ENCODE measurements at regions not wholly inside any gene's neighbourhood (a gene's known extent, or its start where the extent isn't known, plus 50 kb on each side); places are given as distances from the start of the nearest gene placed in this dataset.

DNA sequence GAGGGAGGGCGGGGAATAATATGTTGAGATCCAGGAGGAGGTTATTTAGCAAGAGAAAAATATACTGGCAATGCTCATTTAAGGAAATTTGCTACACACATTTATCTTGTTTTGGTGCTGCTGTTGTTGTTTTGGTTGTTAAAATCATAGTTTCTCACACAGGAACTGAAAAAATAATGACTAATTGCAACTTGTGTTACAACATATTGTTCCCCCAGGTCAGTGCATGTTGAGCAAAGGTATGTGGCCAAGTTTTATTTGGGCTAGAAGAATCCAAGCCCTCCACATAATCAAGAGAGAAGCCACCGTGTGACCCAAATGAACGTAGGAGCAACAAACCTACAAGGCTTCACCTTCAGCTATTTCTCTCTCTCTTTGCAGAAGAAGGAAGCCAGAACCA is 220.3 kb upstream of the DAPK1 start:
- H3K36me3 ChIP-seq, result no peaks in the 10 kb centered on the region
- no peaks in the 10 kb centered on the region for H3K27me3 ChIP-seq
- no peaks in the 10 kb centered on the region for H3K4me1 ChIP-seq (ENCODE audit: low read depth)
- TF ChIP-seq, protein P1, sequence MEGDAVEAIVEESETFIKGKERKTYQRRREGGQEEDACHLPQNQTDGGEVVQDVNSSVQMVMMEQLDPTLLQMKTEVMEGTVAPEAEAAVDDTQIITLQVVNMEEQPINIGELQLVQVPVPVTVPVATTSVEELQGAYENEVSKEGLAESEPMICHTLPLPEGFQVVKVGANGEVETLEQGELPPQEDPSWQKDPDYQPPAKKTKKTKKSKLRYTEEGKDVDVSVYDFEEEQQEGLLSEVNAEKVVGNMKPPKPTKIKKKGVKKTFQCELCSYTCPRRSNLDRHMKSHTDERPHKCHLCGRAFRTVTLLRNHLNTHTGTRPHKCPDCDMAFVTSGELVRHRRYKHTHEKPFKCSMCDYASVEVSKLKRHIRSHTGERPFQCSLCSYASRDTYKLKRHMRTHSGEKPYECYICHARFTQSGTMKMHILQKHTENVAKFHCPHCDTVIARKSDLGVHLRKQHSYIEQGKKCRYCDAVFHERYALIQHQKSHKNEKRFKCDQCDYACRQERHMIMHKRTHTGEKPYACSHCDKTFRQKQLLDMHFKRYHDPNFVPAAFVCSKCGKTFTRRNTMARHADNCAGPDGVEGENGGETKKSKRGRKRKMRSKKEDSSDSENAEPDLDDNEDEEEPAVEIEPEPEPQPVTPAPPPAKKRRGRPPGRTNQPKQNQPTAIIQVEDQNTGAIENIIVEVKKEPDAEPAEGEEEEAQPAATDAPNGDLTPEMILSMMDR (IDR thresholded peaks at IDR 0.05; ENCODE audit: low read depth, low read length), result no peak
- no peaks in the 10 kb centered on the region for H3K9me3 ChIP-seq (ENCODE audit: low read depth)
- no peak for DNase-seq (ENCODE audit: low read depth in 1 of 2, low spot score in 1 of 2)
- H3K4me3 ChIP-seq, result no peak overlapping the region
- H3K27ac ChIP-seq, result no peak overlapping the region

DNA sequence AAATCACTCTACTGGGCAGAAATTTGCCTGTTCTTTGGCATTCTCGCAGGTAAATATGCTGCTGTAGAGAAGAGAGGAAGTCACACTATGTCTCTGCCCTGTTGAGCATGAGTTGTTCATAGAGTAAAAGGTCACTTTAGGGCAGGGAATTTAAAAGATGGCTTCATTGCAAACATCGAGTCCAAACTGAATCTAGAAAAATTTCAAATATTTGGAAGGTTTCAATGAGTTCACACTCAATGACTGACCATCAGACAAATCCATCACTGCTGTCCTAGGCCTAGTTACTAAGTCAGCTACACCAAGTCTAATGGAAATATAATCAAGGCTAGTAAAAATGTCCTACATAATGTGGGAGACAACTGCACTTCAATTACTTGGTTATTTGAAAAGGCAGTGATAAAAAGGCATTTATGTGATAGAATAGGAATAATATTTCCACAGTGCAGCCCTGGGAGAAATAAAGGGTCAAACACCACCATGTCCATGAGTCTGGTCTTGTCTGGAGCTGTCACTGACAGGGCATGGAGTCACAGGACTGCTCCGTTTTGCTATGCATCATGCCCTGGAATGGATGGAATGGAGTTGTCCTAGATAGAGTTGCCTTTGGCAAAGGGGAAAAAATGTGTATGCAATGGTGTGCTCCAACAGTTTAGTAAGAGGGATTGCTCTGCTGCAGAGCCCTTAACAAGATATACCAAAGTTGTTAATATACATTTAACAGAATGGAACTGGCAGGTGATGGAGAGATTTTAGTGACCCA is 218.5 kb upstream of the DAPK1 start:
- Histone ChIP-seq H3K4me3 (no peak overlapping the region), H3K27ac (no peak overlapping the region), H3K4me1 (ENCODE audit: low read depth) (no peaks in the 10 kb centered on the region), H3K9me3 (ENCODE audit: low read depth) (no peaks in the 10 kb centered on the region), H3K36me3 (no peaks in the 10 kb centered on the region), H3K27me3 (no peaks in the 10 kb centered on the region)
- TF ChIP-seq, protein P1 (IDR thresholded peaks at IDR 0.05; ENCODE audit: low read depth, low read length), result no peak
- DNase-seq (ENCODE audit: low read depth in 1 of 2, low spot score in 1 of 2), result no peak

DNA sequence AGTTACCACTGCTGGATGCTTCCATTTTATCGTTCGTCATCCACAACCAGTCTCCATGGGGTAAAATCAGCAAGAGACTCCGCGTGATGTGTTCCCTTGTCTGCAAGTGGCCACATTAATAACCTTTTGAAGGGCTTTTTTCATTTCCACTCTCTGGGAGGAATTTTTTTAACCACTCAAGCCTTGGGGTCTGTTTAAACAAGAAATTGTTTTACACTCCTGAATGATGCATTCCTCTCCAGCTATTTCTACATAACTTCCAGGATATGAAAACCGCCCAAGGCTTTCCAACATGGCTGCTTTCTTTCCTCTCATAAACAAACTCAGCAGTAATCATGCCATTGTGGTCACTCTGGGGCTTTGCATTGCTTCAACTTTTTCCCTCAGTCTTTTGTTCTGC is 217.2 kb upstream of the DAPK1 start:
- DNase-seq (ENCODE audit: low read depth in 1 of 2, low spot score in 1 of 2), result peak in 1 of 2 donors; percentile 36
- Histone ChIP-seq H3K36me3 (no peaks in the 10 kb centered on the region), H3K9me3 (ENCODE audit: low read depth) (no peaks in the 10 kb centered on the region), H3K27ac (no peak overlapping the region), H3K27me3 (no peaks in the 10 kb centered on the region), H3K4me1 (ENCODE audit: low read depth) (peaks cover 7% of the 10 kb centered on the region), H3K4me3 (no peak overlapping the region)
- TF ChIP-seq, protein P1 (IDR thresholded peaks at IDR 0.05; ENCODE audit: low read depth, low read length), result no peak

DNA sequence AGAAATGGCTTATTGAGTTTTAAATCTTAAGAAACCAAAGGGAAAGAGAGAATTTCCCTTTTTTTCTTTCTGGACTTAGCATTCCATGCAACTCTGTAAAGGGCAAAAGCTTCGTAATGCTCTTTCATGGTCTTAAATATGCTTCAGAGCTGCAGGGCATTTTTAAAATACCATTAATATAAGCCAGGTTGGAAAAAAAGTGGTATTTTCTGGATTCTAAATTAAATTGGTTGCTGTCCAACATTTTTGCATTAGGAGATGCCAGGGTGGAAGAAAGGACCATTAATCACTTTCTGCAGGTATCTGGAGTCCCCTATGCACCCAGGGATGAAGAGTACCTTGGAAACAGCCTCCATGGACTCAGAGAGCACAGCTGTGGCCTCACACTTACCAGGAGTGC is 215.1 kb upstream of the DAPK1 start:
- TF ChIP-seq, protein P1 (IDR thresholded peaks at IDR 0.05; ENCODE audit: low read depth, low read length), result no peak
- Histone ChIP-seq H3K4me3 (no peak overlapping the region), H3K4me1 (ENCODE audit: low read depth) (peaks cover 7% of the 10 kb centered on the region), H3K27ac (no peak overlapping the region), H3K36me3 (no peaks in the 10 kb centered on the region), H3K27me3 (no peaks in the 10 kb centered on the region), H3K9me3 (ENCODE audit: low read depth) (no peaks in the 10 kb centered on the region)
- DNase-seq (ENCODE audit: low read depth in 1 of 2, low spot score in 1 of 2), result no peak

DNA sequence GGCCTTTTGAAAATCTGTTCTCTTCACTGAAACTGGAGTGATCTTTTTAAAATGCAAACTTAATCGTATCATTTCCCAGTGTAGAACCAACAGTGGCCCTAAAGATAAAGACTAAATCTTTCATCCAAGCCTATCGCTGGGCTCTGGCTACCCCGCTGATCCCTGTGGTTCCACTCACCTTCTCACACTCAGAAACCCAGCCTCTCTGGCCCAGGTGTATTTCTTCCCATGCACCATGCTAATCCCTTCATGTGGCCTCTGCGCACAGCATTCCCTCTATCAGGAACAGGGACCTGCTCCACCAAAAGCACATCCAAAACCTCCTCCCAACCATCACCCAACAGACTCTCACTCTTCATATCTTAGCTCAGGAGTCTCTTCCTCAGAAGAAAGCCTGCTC is 214.1 kb upstream of the DAPK1 start:
- H3K27ac ChIP-seq, result no peak overlapping the region
- peaks cover 7% of the 10 kb centered on the region for H3K4me1 ChIP-seq (ENCODE audit: low read depth)
- H3K9me3 ChIP-seq (ENCODE audit: low read depth), result no peaks in the 10 kb centered on the region
- no peaks in the 10 kb centered on the region for H3K27me3 ChIP-seq
- no peak for DNase-seq (ENCODE audit: low read depth in 1 of 2, low spot score in 1 of 2)
- TF ChIP-seq, protein P1 (IDR thresholded peaks at IDR 0.05; ENCODE audit: low read depth, low read length), result no peak
- no peaks in the 10 kb centered on the region for H3K36me3 ChIP-seq
- no peak overlapping the region for H3K4me3 ChIP-seq

Measured in cardiac muscle cell (in vitro differentiated cells and primary cell).